ENCODE measurements at regions not wholly inside any gene's neighbourhood (a gene's known extent, or its start where the extent isn't known, plus 50 kb on each side); places are given as distances from the start of the nearest gene placed in this dataset.

- intact Hi-C loops (cut with micrococcal nuclease) = no loop called here
Measured at GRCh38 chr12:19709889-19710288, 270.6 kb downstream of the AEBP2 start.

- intact Hi-C loops (cut with micrococcal nuclease) = no loop called here
Measured at GRCh38 chr12:19710811-19711793, 271.8 kb downstream of the AEBP2 start.

- intact Hi-C loops (cut with micrococcal nuclease) = no loop called here
Measured at GRCh38 chr12:19712041-19712440, 272.7 kb downstream of the AEBP2 start.

GRCh38 chr12:19718401-19718800 is 279.1 kb downstream of the AEBP2 start:
- intact Hi-C loops (cut with micrococcal nuclease) = no loop called here

- intact Hi-C loops (cut with micrococcal nuclease) = no loop called here
Measured at GRCh38 chr12:19719672-19720071, 280.4 kb downstream of the AEBP2 start.

GRCh38 chr12:19726122-19726521 is 286.8 kb downstream of the AEBP2 start:
- intact Hi-C loops (cut with micrococcal nuclease) = no loop called here

- intact Hi-C loops (cut with micrococcal nuclease) = no loop called here
Measured at GRCh38 chr12:19726592-19726991, 287.3 kb downstream of the AEBP2 start.

GRCh38 chr12:19737019-19737418 is 297.7 kb downstream of the AEBP2 start:
- intact Hi-C loops (cut with micrococcal nuclease) = no loop called here

- intact Hi-C loops (cut with micrococcal nuclease) = no loop called here
Measured at GRCh38 chr12:19739195-19739776, 300.0 kb downstream of the AEBP2 start.

GRCh38 chr12:19740472-19741131 is 301.3 kb downstream of the AEBP2 start:
- intact Hi-C loops (cut with micrococcal nuclease) = loop anchor here (10.0 kb wide), 1 partner anchor 864 kb away; no protein-coding TSS in a partner anchor

GRCh38 chr12:19741132-19741489 is 301.8 kb downstream of the AEBP2 start:
- intact Hi-C loops (cut with micrococcal nuclease) = loop anchor here (10.0 kb wide), 1 partner anchor 864 kb away; no protein-coding TSS in a partner anchor

- intact Hi-C loops (cut with micrococcal nuclease) = loop anchor here (10.0 kb wide), 1 partner anchor 860 kb away; no protein-coding TSS in a partner anchor
Measured at GRCh38 chr12:19744705-19745218, 305.5 kb downstream of the AEBP2 start.

- intact Hi-C loops (cut with micrococcal nuclease) = loop anchor here (10.0 kb wide), 1 partner anchor 858 kb away; no protein-coding TSS in a partner anchor
Measured at GRCh38 chr12:19746471-19746870, 307.2 kb downstream of the AEBP2 start.

- intact Hi-C loops (cut with micrococcal nuclease) = loop anchor here (10.0 kb wide), 1 partner anchor 855 kb away; no protein-coding TSS in a partner anchor
Measured at GRCh38 chr12:19749906-19750574, 310.7 kb downstream of the AEBP2 start.

- intact Hi-C loops (cut with micrococcal nuclease) = no loop called here
Measured at GRCh38 chr12:19751078-19751477, 311.8 kb downstream of the AEBP2 start.

GRCh38 chr12:19752712-19753111 is 313.4 kb downstream of the AEBP2 start:
- intact Hi-C loops (cut with micrococcal nuclease) = no loop called here

- intact Hi-C loops (cut with micrococcal nuclease) = no loop called here
Measured at GRCh38 chr12:19755136-19755535, 315.8 kb downstream of the AEBP2 start.

- intact Hi-C loops (cut with micrococcal nuclease) = loop anchor here (1.0 kb wide), 2 partner anchors 73 to 77 kb away; no protein-coding TSS in a partner anchor
Measured at GRCh38 chr12:19757317-19757877, 318.1 kb downstream of the AEBP2 start.

GRCh38 chr12:19759227-19759626 is 319.9 kb downstream of the AEBP2 start:
- intact Hi-C loops (cut with micrococcal nuclease) = no loop called here

GRCh38 chr12:19760611-19761010 is 321.3 kb downstream of the AEBP2 start:
- intact Hi-C loops (cut with micrococcal nuclease) = no loop called here

GRCh38 chr12:19761463-19761862 is 322.2 kb downstream of the AEBP2 start:
- intact Hi-C loops (cut with micrococcal nuclease) = no loop called here

Measured in T-helper 2 cell treated with Interferon-gamma antibody and Interleukin-4, amounts not matched to agents 100 ng/mL and 5 ng/mL, for 36 hours (primary cell).